ENCODE measurements at regions not wholly inside any gene's neighbourhood (a gene's known extent, or its start where the extent isn't known, plus 50 kb on each side); places are given as distances from the start of the nearest gene placed in this dataset.

- TF ChIP-seq CTCF (optimal IDR thresholded peaks at IDR 0.05 in 1 of 3, IDR thresholded peaks at IDR 0.05 in 1 of 3, conservative IDR thresholded peaks at IDR 0.05 in 1 of 3; ENCODE audit: extremely low read depth in 1 of 3, insufficient read depth in 2 of 3, low read length in 3 of 3) (no peak), EZH2 (IDR thresholded peaks at IDR 0.05; ENCODE audit: low read length) (no peak)
Measured at GRCh38 chr16:73430138-73430537, 382.2 kb upstream of the ZFHX3 start.

Data from keratinocyte (primary cell).